ENCODE measurements at regions not wholly inside any gene's neighbourhood (a gene's known extent, or its start where the extent isn't known, plus 50 kb on each side); places are given as distances from the start of the nearest gene placed in this dataset.
"Not testable (repeated sequence)": the region's sequence is repeated elsewhere in the genome, so short reads cannot be mapped to it uniquely, and the experiment has no call there.

DNA sequence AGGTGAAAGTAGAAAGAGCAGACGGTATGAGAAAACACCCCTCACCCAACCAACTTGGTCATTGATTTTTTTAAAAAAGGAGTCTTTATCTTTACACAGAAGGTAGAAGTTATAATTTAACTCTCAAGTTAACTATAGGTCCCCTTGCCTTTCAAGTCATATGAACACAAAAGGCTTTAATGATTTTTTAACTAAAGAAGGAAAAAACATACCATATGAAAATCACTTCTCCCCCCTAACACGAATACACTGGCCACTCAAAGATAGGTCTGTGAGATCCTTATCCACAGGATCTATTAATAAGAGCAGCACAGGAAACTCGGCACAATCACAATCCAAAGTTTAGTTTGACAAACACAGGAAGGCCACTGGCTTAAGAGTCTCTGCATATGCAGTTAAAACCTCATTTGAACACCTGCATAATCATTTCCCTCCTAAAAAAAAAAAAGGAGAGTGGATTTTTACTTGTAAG lies 138.0 kb downstream of the ENC1 start:
- H3K9me3 ChIP-seq (ENCODE audit: low read length): no peaks in the 10 kb centered on the region
- no peaks in the 10 kb centered on the region for H3K27me3 ChIP-seq (ENCODE audit: insufficient read depth, low read length)
- no peaks in the 10 kb centered on the region for H3K36me3 ChIP-seq (ENCODE audit: insufficient read depth, low read length)
- H2AFZ ChIP-seq (ENCODE audit: low read depth, low read length): no peak overlapping the region
- H3K4me1 ChIP-seq (ENCODE audit: insufficient read depth, low read length): peaks cover 39% of the 10 kb centered on the region
- no peak overlapping the region for H3K4me3 ChIP-seq (ENCODE audit: low read length)

DNA sequence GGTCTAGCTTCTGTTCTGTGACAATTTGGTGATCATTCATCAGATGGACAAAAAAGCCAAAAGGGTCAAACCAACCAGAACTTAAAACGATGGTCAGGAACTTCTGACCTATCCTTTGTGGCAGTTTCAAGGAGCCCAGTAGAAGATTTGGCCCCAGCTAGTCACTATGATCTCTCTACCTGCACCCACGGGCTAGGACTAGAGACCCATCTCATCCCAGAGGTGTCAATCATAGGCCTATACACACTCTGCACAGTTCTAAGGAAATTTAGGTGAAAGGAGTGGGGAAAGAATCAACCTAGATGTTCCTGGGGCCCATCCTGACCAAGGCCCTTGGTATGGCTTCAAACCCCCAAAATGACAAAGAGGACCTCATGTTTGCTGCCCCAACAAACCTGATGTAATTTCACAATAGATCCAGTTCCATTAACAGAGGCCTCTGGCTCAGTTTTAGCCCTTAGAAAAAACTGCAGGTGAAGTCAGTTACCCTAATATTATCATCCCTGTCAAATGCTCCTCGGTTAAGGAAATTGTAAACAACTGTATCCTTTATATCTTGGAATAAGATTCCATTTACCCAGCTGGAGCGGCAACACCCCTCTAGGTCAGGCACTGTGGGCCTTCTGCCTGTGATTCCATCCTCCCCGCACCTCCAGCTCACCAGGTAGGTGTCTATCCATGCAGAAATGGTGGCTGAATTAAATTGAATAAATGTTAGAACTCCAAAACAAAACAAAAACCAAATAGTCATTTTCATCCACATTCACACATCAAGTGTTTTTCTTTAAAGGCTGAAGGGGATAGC lies 138.7 kb downstream of the ENC1 start:
- Histone ChIP-seq H3K27me3 (ENCODE audit: insufficient read depth, low read length) (no peaks in the 10 kb centered on the region), H3K4me1 (ENCODE audit: insufficient read depth, low read length) (peaks cover 39% of the 10 kb centered on the region), H3K9me3 (ENCODE audit: low read length) (no peaks in the 10 kb centered on the region)

DNA sequence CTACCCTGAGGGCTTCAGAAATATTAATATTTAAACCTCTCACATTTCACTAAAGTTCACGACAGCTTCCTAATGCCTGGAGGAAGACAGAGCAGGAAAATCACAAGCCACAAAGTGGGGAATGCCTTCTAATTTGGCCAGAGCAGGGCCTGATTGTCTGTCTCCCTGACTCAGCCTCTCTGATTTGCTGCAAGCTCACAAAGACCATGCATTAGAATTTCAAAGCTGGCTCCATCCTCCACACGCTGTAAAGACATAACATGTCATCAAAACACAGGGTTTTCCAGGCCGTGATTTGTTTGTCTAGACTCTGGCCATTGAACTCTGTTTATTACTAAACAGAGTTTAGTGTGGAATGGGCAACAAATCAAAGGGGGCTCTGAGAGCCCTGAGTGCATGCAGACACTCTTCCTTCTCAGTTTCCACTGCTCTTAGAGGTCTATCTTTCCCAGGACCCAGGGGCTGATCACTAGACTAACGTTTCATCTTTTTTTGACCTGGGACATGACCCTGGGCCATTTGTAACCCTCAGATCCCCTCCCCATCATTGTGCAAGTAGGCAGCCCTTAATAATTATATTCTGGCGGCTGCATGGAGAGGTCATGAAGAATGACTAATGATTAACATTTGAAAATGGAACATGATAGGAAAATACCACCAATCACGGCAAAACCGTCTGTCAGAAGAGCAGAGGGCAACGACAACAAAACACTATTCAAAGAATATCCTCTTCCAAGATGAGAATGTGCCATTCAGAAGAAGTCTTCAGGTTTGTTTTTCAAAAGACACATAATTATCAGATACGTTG lies 140.2 kb downstream of the ENC1 start:
- H3K9me3 ChIP-seq (ENCODE audit: low read length): no peaks in the 10 kb centered on the region
- H3K27me3 ChIP-seq (ENCODE audit: insufficient read depth, low read length): no peaks in the 10 kb centered on the region
- peaks cover 39% of the 10 kb centered on the region for H3K4me1 ChIP-seq (ENCODE audit: insufficient read depth, low read length)
- H2AFZ ChIP-seq (ENCODE audit: low read depth, low read length): peak overlapping the region; percentile 29
- no peaks in the 10 kb centered on the region for H3K36me3 ChIP-seq (ENCODE audit: insufficient read depth, low read length)
- H3K4me3 ChIP-seq (ENCODE audit: low read length): peak overlapping the region; percentile 36

More for the DNA sequence above, 138.7 kb downstream of the ENC1 start:
- H2AFZ ChIP-seq (ENCODE audit: low read depth, low read length): no peak overlapping the region
- H3K36me3 ChIP-seq (ENCODE audit: insufficient read depth, low read length): no peaks in the 10 kb centered on the region
- H3K4me3 ChIP-seq (ENCODE audit: low read length): no peak overlapping the region

DNA sequence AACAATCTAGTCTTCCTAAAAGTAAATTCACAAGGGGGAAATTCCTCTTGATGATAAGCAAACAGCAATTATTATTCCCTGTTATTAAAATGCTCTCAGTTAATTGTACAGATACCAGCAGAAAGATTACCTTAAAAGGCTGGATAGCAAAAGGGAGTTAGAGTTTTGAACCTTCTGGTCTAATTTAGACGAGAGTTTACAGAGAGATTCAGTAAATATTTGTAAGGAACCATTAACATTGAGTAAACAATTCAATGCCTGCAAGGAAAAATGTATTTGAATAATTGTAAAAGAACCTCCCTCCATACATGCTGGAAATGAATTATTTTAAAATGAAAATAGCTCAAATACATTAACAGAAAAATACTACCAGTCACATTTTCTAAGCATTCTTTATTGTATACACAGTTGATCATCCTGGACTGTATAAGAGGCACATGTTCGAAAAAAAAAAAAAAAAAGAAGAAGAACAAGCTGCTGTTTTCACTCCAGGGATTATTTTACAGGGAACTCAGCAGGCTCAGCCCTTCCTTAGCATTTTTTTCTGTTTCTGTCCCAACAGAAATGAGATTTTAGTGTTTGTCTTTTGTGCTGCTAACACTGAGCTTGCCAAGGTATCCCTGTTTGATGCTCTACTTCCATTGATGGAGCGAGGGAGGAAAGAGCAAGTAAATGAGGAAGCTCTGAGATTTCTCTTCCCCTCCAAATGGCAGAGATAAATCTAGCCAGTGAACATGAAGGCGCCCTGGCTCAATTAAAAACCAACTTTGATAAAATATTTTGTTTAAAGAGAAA lies 141.1 kb downstream of the ENC1 start:
- Histone ChIP-seq H3K4me1 (ENCODE audit: insufficient read depth, low read length) (peaks cover 39% of the 10 kb centered on the region), H3K27me3 (ENCODE audit: insufficient read depth, low read length) (no peaks in the 10 kb centered on the region), H3K4me3 (ENCODE audit: low read length) (peak overlapping the region; percentile 36), H3K9me3 (ENCODE audit: low read length) (no peaks in the 10 kb centered on the region), H2AFZ (ENCODE audit: low read depth, low read length) (peak overlapping the region; percentile 29), H3K36me3 (ENCODE audit: insufficient read depth, low read length) (no peaks in the 10 kb centered on the region)

DNA sequence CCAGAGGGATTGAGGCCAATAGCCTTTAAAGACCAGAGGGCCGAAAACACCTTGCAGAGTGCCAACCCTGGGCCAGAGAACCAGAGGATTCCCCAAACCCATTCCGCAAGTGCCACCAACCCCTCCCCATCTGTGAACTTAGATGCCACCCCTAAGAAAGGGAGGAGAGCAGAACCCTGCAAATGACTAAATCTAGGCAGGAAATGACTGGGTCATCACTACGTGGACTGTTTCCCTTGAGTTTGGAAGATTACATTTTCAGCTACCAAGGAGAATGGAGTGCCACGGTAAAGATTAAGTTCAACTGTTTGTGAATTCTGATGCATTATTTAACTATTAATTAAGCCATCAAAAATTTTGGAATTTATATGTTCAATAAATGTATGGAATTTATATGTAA lies 142.8 kb downstream of the ENC1 start:
- Histone ChIP-seq H3K27me3 (ENCODE audit: insufficient read depth, low read length) (no peaks in the 10 kb centered on the region), H3K9me3 (ENCODE audit: low read length) (no peaks in the 10 kb centered on the region), H3K4me3 (ENCODE audit: low read length) (no peak overlapping the region), H2AFZ (ENCODE audit: low read depth, low read length) (no peak overlapping the region), H3K36me3 (ENCODE audit: insufficient read depth, low read length) (no peaks in the 10 kb centered on the region), H3K4me1 (ENCODE audit: insufficient read depth, low read length) (peaks cover 39% of the 10 kb centered on the region)

DNA sequence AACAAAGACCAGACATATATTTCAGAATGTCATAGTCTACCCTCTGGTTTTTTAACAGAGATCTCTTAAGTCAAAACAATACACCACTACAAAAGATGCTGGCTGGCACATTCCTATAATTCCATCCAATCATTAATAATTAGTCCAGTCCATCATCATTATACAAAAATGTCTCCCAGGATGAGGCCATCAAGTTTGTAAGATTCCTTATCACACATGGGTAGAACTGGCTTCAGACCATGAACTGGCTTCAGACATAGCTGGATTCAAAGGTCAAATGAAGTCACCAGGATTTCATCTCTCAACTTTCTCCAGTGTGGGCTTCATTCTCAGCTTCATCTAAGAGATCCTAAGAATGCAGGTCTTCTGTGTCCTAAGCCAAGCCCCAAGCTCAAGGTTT lies 147.1 kb downstream of the ENC1 start:
- Histone ChIP-seq H3K4me3 (ENCODE audit: low read length) (no peak overlapping the region), H2AFZ (ENCODE audit: low read depth, low read length) (no peak overlapping the region), H3K27me3 (ENCODE audit: insufficient read depth, low read length) (no peaks in the 10 kb centered on the region), H3K9me3 (ENCODE audit: low read length) (no peaks in the 10 kb centered on the region), H3K36me3 (ENCODE audit: insufficient read depth, low read length) (no peaks in the 10 kb centered on the region), H3K4me1 (ENCODE audit: insufficient read depth, low read length) (peaks cover 5% of the 10 kb centered on the region)

DNA sequence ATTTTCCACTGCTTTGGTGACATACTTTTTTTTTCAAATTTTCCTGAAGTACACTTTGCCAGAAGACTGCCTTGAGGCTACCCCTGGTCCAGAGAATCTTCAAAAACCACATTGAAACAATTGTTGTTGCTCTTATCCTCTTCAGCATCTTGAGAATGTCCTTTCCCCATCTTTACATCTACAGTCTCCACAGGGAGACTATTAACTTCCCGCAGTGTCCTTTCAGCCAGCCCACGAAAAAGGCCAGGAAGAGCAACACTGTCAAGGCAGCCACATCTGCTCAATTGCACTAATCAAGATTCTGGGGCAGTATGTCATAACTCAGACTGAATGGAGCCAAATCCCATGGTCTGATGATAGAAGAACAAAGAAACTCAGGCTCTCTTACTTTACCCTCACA lies 148.3 kb downstream of the ENC1 start:
- Histone ChIP-seq H3K9me3 (ENCODE audit: low read length) (no peaks in the 10 kb centered on the region), H3K4me3 (ENCODE audit: low read length) (no peak overlapping the region), H3K4me1 (ENCODE audit: insufficient read depth, low read length) (peaks cover 1% of the 10 kb centered on the region), H2AFZ (ENCODE audit: low read depth, low read length) (no peak overlapping the region), H3K27me3 (ENCODE audit: insufficient read depth, low read length) (no peaks in the 10 kb centered on the region), H3K36me3 (ENCODE audit: insufficient read depth, low read length) (no peaks in the 10 kb centered on the region)

DNA sequence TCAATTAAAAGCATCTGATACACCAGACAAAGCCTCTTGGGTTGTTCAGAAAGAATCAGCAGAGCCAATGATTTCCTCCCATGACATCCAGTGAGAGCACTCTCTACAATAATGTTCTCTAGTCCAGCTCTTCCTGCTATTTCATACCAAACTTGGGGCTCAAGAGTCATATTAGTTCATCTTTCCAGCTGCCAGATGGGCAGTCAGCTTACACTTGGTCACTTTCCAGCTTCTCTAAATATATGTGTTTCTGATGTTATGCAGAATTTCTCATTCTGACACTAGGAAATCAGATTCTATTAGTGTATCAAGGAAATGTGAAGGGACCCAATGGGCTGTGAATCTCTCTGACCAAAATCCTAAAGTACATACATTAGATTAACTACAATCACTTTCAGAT lies 148.9 kb downstream of the ENC1 start:
- Histone ChIP-seq H3K4me1 (ENCODE audit: insufficient read depth, low read length) (peaks cover 1% of the 10 kb centered on the region), H3K36me3 (ENCODE audit: insufficient read depth, low read length) (no peaks in the 10 kb centered on the region), H2AFZ (ENCODE audit: low read depth, low read length) (no peak overlapping the region), H3K27me3 (ENCODE audit: insufficient read depth, low read length) (no peaks in the 10 kb centered on the region), H3K4me3 (ENCODE audit: low read length) (no peak overlapping the region), H3K9me3 (ENCODE audit: low read length) (no peaks in the 10 kb centered on the region)

DNA sequence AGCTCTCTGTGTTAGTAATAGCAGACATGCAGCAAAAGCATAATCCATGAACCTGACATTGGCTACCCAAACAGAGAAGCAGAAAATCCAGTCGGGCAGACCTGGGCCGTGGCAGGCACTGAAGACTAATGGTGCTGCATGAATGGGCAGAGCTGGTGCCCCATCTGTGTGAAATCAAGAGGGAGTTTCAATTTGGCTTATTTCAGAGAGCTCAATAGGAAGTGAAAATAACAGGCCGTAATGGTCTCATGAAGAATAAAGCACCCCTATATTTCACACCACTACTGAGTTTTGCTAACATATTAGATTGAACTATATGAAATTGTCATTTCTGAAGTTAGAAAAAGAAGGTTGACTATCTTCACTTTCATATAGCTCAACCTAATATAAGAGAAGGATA lies 149.7 kb downstream of the ENC1 start:
- Histone ChIP-seq H2AFZ (ENCODE audit: low read depth, low read length) (no peak overlapping the region), H3K36me3 (ENCODE audit: insufficient read depth, low read length) (no peaks in the 10 kb centered on the region), H3K4me3 (ENCODE audit: low read length) (no peak overlapping the region), H3K27me3 (ENCODE audit: insufficient read depth, low read length) (no peaks in the 10 kb centered on the region), H3K9me3 (ENCODE audit: low read length) (no peaks in the 10 kb centered on the region), H3K4me1 (ENCODE audit: insufficient read depth, low read length) (peaks cover 1% of the 10 kb centered on the region)

DNA sequence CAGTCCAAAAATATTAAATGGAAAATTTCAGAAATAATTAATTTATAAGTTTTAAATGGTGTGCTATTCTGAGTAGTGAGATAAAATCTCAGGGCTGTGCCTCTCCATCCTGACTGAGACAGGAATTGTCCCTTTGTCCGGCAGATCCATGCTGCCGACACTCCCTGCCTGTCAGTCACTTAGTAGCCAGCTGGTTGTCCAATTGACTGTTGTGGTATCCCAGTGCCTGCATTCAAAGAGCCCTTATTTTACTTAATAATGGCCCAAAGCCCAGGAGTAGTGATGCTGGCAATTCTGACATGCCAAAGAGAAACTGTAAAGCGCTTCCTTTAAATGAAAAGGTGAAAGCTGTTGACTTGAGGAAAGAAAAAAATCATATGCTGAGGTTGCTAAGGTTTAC lies 157.5 kb downstream of the ENC1 start:
- no peaks in the 10 kb centered on the region for H3K27me3 ChIP-seq (ENCODE audit: insufficient read depth, low read length)
- H3K4me3 ChIP-seq (ENCODE audit: low read length): no peak overlapping the region
- H2AFZ ChIP-seq (ENCODE audit: low read depth, low read length): no peak overlapping the region
- peaks cover 21% of the 10 kb centered on the region for H3K4me1 ChIP-seq (ENCODE audit: insufficient read depth, low read length)
- no peaks in the 10 kb centered on the region for H3K9me3 ChIP-seq (ENCODE audit: low read length)
- H3K36me3 ChIP-seq (ENCODE audit: insufficient read depth, low read length): no peaks in the 10 kb centered on the region

DNA sequence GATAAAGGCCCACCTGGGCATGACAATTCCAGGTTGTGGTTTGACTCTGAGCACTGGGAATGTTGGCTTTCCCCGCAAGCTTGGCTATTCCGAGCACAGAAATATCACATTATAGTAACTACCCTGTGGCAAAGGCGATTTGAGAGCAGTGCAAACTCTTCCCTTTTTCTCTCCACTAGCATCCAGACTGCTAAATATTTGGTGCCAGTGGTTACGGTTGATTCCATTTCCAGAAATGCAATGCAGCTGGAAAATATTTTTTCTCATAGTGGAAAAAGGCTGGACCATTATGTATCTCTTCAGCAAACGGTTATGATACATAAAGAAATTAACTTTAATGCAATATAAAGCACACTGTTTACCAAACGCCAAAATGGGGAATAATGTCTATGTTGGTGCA lies 158.0 kb downstream of the ENC1 start:
- H3K4me1 ChIP-seq (ENCODE audit: insufficient read depth, low read length): peaks cover 21% of the 10 kb centered on the region
- no peak overlapping the region for H2AFZ ChIP-seq (ENCODE audit: low read depth, low read length)
- no peak overlapping the region for H3K4me3 ChIP-seq (ENCODE audit: low read length)
- H3K9me3 ChIP-seq (ENCODE audit: low read length): no peaks in the 10 kb centered on the region
- no peaks in the 10 kb centered on the region for H3K27me3 ChIP-seq (ENCODE audit: insufficient read depth, low read length)
- H3K36me3 ChIP-seq (ENCODE audit: insufficient read depth, low read length): no peaks in the 10 kb centered on the region

DNA sequence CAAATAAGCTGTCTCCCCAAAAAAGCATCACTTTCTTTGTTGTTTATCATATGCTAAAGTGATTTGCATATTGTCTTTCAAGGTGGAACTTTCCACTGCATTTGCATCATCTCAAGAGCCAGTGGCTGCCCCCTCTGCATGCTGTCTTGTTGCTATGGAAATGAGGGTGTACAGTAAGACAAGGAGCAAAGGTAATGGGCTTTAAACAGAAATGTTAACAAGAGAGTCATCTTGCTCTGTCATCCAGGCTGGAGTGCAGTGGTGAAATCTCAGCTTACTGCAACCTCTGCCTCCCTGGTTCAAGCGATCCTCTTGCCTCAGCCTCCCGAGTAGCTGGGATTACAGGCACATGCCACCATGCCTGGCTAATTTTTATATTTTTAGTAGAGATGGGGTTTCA lies 159.2 kb downstream of the ENC1 start:
- H3K9me3 ChIP-seq (ENCODE audit: low read length); H2AFZ ChIP-seq (ENCODE audit: low read depth, low read length); H3K27me3 ChIP-seq (ENCODE audit: insufficient read depth, low read length); H3K4me3 ChIP-seq (ENCODE audit: low read length); H3K36me3 ChIP-seq (ENCODE audit: insufficient read depth, low read length): not testable (repeated sequence)
- peaks cover 28% of the 10 kb centered on the region for H3K4me1 ChIP-seq (ENCODE audit: insufficient read depth, low read length)

DNA sequence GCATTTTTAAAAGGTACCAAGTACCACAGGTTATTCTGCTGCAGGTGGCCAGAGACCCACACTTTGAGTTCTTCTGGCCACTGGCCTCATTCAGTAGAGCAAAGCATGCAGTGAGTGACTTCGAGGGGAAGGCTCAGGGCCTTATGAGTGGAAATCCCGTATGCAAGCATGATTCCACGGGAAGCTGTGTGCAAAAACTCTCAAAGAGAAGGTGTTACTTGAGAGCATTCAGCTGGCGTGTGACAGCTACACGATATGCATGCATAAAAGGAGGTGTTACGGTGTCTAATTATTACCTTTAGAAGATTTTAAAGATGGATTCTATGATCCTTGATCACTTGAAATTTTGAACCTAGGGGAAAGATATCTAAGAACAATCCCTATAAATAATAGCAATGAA lies 160.3 kb downstream of the ENC1 start:
- Histone ChIP-seq H3K4me3 (ENCODE audit: low read length) (no peak overlapping the region), H3K27me3 (ENCODE audit: insufficient read depth, low read length) (no peaks in the 10 kb centered on the region), H3K4me1 (ENCODE audit: insufficient read depth, low read length) (peaks cover 35% of the 10 kb centered on the region), H2AFZ (ENCODE audit: low read depth, low read length) (no peak overlapping the region), H3K36me3 (ENCODE audit: insufficient read depth, low read length) (no peaks in the 10 kb centered on the region), H3K9me3 (ENCODE audit: low read length) (no peaks in the 10 kb centered on the region)

All from neuron (in vitro differentiated cells).